Esophagus (tissue), 2 donors: ENCODE measurements at regions not wholly inside any gene's neighbourhood (a gene's known extent, or its start where the extent isn't known, plus 50 kb on each side); places are given as distances from the start of the nearest gene placed in this dataset.

Source experiments
- H3K27ac ChIP-seq, 2 donors: one replicate each; pipeline ENCODE4 v1.5.1; 2013; ENCODE audit warnings: low read depth in 2 of 2, mild to moderate bottlenecking in 2 of 2, inconsistent platforms in 1 of 2, low read length in 1 of 2, moderate library complexity in 1 of 2
- H3K27me3 ChIP-seq, 2 donors: one replicate each; pipeline ENCODE4 v1.6.1; 2013; ENCODE audit warnings: low read length in 2 of 2, control low read depth in 1 of 2, mild to moderate bottlenecking in 1 of 2; ENCODE audit not compliant: insufficient read depth in 2 of 2, control insufficient read depth in 1 of 2
- H3K36me3 ChIP-seq, 2 donors: one replicate each; pipeline ENCODE4 v1.6.1; 2013; ENCODE audit warnings: low read length in 1 of 2; ENCODE audit not compliant: control insufficient read depth in 2 of 2, insufficient read depth in 2 of 2
- H3K4me1 ChIP-seq, 2 donors: one replicate each; pipeline ENCODE4 v1.6.1; 2013; ENCODE audit warnings: low read length in 1 of 2; ENCODE audit not compliant: control insufficient read depth in 2 of 2, insufficient read depth in 2 of 2
- H3K4me3 ChIP-seq, 2 donors: one replicate each; pipeline ENCODE4 v1.5.1; 2013; ENCODE audit warnings: low read length in 2 of 2, mild to moderate bottlenecking in 2 of 2, low read depth in 1 of 2, moderate library complexity in 1 of 2
- H3K9me3 ChIP-seq, 2 donors: one replicate each; pipeline ENCODE4 v1.6.1; 2013; ENCODE audit warnings: mild to moderate bottlenecking in 2 of 2, low read depth in 1 of 2, low read length in 1 of 2, moderate library complexity in 1 of 2; ENCODE audit not compliant: control insufficient read depth in 2 of 2, insufficient read depth in 1 of 2
- WGBS, 2 donors: extraction: QIAGEN DNeasy Blood & Tissue Kit; methylation state at CpG; one replicate each; pipeline ENCODE4 v1.1.7; 2013; 5-methylcytosine and 5-hydroxymethylcytosine counted together
- donor health status: healthy with polysubstance abuse.
- donor health status: Bipolar disorder and iron deficiency.

GRCh38 chr4:177012918-177013545, 220.3 kb upstream of the VEGFC start:
- Histone ChIP-seq H3K27ac (no peak overlapping the region), H3K4me1 (no peaks in the 10 kb centered on the region), H3K9me3 (peaks cover 0 to 5% of the 10 kb centered on the region in 2 donors), H3K4me3 (no peak overlapping the region), H3K36me3 (no peaks in the 10 kb centered on the region), H3K27me3 (no peaks in the 10 kb centered on the region)
- 90 to 96% methylated on average over 1 of the region's 1 CpG for WGBS, 2 donors

GRCh38 chr4:177016541-177017141, 223.9 kb upstream of the VEGFC start:
- H3K9me3 ChIP-seq, result peaks cover 0 to 5% of the 10 kb centered on the region in 2 donors
- H3K27ac ChIP-seq, result no peak overlapping the region
- no peaks in the 10 kb centered on the region for H3K36me3 ChIP-seq
- no peaks in the 10 kb centered on the region for H3K27me3 ChIP-seq
- H3K4me1 ChIP-seq, result no peaks in the 10 kb centered on the region
- WGBS, 2 donors, result 13 to 34% methylated on average over 1 of the region's 1 CpG
- no peak overlapping the region for H3K4me3 ChIP-seq

DNA sequence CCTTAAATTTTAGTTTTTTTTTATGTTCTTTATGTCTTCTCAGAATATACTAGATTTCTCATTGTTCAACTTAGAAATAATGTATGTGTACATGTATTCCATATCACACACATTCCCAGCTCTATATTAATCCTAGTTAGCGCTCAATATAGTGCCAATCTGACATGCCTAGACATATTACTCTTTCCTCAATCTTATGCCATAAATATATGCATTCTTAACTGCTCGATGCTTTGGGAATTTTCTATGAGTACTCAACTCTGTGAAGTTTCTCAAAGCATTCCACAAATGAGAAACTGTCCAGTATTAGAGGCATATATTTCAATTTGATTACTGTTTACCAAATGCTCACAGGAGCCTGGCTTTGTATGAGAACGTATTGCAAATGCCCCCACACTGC, 231.2 kb upstream of the VEGFC start:
- Histone ChIP-seq H3K4me3 (no peak overlapping the region), H3K9me3 (no peaks in the 10 kb centered on the region), H3K36me3 (no peaks in the 10 kb centered on the region), H3K27ac (no peak overlapping the region), H3K27me3 (no peaks in the 10 kb centered on the region), H3K4me1 (no peaks in the 10 kb centered on the region)
- 38 to 59% methylated on average over 3 of the region's 3 CpGs for WGBS, 2 donors

- no peaks in the 10 kb centered on the region for H3K27me3 ChIP-seq
- H3K4me1 ChIP-seq, result no peaks in the 10 kb centered on the region
- WGBS, 2 donors, result 61 to 67% methylated on average over 1 of the region's 1 CpG
- H3K36me3 ChIP-seq, result no peaks in the 10 kb centered on the region
- H3K27ac ChIP-seq, result no peak overlapping the region
- H3K4me3 ChIP-seq, result no peak overlapping the region
- H3K9me3 ChIP-seq, result no peaks in the 10 kb centered on the region
Measured at GRCh38 chr4:177032341-177032740, 239.6 kb upstream of the VEGFC start.

- Histone ChIP-seq H3K27ac (no peak overlapping the region), H3K9me3 (no peaks in the 10 kb centered on the region), H3K27me3 (no peaks in the 10 kb centered on the region), H3K4me3 (no peak overlapping the region), H3K4me1 (no peaks in the 10 kb centered on the region), H3K36me3 (no peaks in the 10 kb centered on the region)
- 76 to 78% methylated on average over 3 of the region's 3 CpGs for WGBS, 2 donors
Measured at GRCh38 chr4:177033135-177033534, 240.4 kb upstream of the VEGFC start.

GRCh38 chr4:177033632-177034031, 240.9 kb upstream of the VEGFC start:
- no peak overlapping the region for H3K4me3 ChIP-seq
- no peak overlapping the region for H3K27ac ChIP-seq
- H3K36me3 ChIP-seq, result no peaks in the 10 kb centered on the region
- H3K4me1 ChIP-seq, result no peaks in the 10 kb centered on the region
- H3K27me3 ChIP-seq, result no peaks in the 10 kb centered on the region
- H3K9me3 ChIP-seq, result no peaks in the 10 kb centered on the region
- WGBS, 2 donors, result 88 to 100% methylated on average over 1 of the region's 1 CpG

- H3K27ac ChIP-seq, result no peak overlapping the region
- H3K27me3 ChIP-seq, result no peaks in the 10 kb centered on the region
- WGBS, 2 donors, result 86 to 91% methylated on average over 4 of the region's 4 CpGs
- H3K4me3 ChIP-seq, result no peak overlapping the region
- H3K36me3 ChIP-seq, result no peaks in the 10 kb centered on the region
- no peaks in the 10 kb centered on the region for H3K4me1 ChIP-seq
- H3K9me3 ChIP-seq, result no peaks in the 10 kb centered on the region
Measured at GRCh38 chr4:177041356-177041755, 248.6 kb upstream of the VEGFC start.

DNA sequence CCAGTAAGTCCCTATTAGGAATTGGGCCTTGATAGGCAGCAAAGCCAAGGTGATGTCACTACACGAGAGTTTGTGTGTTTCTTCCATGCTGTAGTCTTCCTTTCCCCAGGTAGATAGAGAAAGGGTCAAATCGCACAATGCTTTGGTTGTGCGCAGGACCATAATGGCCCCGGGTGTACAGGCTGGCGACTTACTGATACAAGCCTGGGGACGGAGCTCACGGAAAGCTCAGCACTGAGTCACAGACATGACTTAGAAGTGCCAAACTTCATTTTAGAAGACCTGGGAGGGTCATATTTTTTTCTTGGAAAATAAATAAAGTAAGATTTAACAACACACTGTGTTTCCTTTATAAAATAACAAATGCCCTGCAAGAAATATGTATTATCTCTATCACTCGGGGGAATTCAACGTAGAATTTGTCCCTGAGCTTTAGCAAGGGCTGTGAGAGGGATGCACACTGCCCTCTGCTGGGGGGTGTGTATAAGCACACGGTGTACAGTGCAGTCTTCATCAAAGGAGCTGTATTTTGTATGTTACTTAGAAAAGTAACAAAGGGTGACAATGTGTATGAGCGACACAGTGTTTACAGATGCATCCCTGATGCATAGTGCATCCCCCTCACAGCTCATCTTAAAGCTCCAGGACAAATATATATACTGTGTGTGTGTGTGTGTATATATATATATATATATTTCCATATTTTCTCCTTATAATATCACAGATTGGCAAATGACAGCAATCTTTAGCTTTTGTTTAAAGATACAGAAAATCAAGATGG, 254.5 kb upstream of the VEGFC start:
- 40 to 43% methylated on average over 11 of the region's 11 CpGs for WGBS, 2 donors
- H3K4me1 ChIP-seq, result no peaks in the 10 kb centered on the region
- H3K36me3 ChIP-seq, result no peaks in the 10 kb centered on the region
- peaks cover 0 to 3% of the 10 kb centered on the region in 2 donors for H3K27me3 ChIP-seq
- no peak overlapping the region for H3K27ac ChIP-seq
- H3K9me3 ChIP-seq, result no peaks in the 10 kb centered on the region
- H3K4me3 ChIP-seq, result no peak overlapping the region

GRCh38 chr4:177047851-177048174, 255.1 kb upstream of the VEGFC start:
- 5 to 9% methylated on average over 1 of the region's 1 CpG for WGBS, 2 donors

More at GRCh38 chr4:177047851-177048174, 255.1 kb upstream of the VEGFC start:
- H3K27ac ChIP-seq, result no peak overlapping the region
- H3K4me3 ChIP-seq, result no peak overlapping the region
- no peaks in the 10 kb centered on the region for H3K36me3 ChIP-seq
- H3K4me1 ChIP-seq, result no peaks in the 10 kb centered on the region
- no peaks in the 10 kb centered on the region for H3K9me3 ChIP-seq
- H3K27me3 ChIP-seq, result peaks cover 0 to 3% of the 10 kb centered on the region in 2 donors
